CD4-positive, alpha-beta T cell treated with Interleukin-6 at 100 ng/mL for 8 hours (primary cell): ENCODE measurements at regions not wholly inside any gene's neighbourhood (a gene's known extent, or its start where the extent isn't known, plus 50 kb on each side); places are given as distances from the start of the nearest gene placed in this dataset.
A peak's percentile ranks its signal among the peaks of the same experiment; 100 is the strongest.

Experiments used
- DNase-seq: peaks from one replicate; pipeline ENCODE4 v3.0.0-alpha.2; 2020; ENCODE audit warnings: mixed read lengths, low spot score

GRCh38 chr6:90403489-90404381 is 107.1 kb upstream of the BACH2 start:
- no peak for DNase-seq

DNA sequence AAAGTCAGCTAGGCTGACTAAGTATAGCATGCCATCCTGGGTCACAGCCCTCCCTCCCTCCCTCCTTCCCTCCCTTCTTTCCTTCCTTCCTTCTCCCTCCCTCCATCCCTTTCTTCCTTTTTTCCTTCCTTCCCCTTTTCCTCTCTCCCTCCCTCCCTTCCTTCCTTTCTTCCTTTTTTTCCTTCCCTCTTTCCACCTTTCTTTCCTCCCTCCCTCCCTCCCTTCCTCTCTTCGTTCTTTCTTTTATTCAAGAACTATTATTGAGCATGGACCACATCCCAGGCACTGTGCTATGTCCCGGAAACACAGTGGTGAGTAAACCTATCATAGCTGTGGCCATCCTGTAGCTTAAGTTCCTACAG is 106.2 kb upstream of the BACH2 start:
- no peak for DNase-seq

DNA sequence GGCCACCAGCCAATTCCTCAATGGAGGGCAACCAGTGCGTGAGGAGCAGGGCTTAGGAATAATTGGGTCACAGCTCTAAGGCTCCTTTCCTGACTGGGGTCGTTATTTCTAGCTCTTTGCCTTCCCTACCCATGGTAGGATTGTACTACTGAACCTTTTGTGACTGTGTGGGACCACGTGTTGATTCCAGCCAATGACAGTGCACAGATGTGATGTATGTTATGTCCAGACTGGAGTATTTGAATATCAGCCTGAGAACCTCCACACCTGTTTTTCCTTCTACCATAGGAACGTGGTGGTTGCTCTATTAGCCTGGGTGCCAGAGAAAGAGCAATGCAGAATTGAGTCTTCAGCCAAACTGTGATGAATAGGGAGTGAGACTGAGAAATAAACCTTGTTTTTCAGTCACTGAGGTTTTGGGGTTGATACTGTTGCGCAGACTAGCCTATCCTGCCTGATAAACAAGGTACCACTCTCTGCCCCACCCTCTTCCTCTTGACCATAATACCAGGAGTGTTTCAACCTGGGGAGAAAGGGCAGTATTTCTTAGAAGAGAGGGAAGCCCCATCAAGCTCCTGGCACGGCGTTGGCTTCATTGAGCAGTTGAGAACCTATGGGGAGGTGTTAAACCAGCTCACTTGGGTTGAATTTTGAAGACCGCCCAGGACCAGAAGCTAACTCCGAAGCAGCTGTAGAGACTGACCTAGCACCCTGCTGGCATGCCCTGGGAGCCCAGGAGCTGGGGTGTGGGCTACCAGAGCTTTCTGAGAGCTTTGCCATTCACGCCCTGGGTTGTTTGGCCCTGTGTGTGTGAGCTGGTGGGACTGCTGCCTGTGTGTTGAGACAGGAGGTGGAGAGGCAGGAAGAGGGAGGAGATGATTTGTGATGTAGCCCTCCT is 105.5 kb upstream of the BACH2 start:
- DNase-seq, result peak; percentile 37

GRCh38 chr6:90399970-90400369 is 103.3 kb upstream of the BACH2 start:
- no peak for DNase-seq

- peak; percentile 86 for DNase-seq
Measured at GRCh38 chr6:90397929-90398674, 101.5 kb upstream of the BACH2 start.

GRCh38 chr6:90397047-90397446 is 100.4 kb upstream of the BACH2 start:
- DNase-seq, result no peak

GRCh38 chr6:90393232-90393884 is 96.7 kb upstream of the BACH2 start:
- DNase-seq, result peak; percentile 74

DNA sequence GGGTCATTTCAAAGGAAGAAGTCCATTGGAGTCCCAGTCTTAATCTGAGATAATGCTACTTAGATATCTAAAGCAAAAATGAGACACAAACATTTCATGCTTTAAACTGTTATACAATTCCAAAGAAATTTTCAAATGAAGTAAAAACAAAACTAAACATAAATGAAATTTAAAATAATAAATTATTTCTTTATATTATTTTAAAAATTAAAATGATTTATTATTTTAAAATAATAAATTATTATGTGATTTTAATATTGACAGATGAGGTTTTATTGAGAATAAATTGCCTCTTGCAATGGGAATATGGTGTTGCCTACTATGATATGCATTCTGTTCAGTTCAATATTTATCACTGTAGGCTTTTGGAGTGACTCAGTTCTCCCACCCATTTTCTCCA is 93.7 kb upstream of the BACH2 start:
- DNase-seq, result no peak

GRCh38 chr6:90388395-90388794 is 91.8 kb upstream of the BACH2 start:
- no peak for DNase-seq

DNA sequence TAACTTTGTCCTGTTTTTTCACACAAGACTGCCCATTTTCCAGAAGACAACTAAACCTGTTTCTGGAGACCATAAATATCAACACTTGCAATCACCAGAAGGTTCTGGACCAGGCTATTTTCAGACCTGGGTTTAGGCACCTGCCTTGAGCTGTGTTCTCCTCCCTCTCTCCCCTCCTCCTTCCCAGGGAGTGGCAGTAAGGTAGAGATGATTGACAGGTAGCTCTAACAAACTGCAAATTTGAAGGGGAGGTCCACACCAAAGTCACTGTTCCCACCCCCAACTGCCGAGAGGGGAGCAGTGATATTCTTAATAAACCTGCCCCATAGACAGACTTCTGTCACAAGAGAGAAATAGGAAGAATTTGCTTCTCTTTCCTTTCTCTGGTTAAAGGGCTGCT is 91.2 kb upstream of the BACH2 start:
- no peak for DNase-seq

DNA sequence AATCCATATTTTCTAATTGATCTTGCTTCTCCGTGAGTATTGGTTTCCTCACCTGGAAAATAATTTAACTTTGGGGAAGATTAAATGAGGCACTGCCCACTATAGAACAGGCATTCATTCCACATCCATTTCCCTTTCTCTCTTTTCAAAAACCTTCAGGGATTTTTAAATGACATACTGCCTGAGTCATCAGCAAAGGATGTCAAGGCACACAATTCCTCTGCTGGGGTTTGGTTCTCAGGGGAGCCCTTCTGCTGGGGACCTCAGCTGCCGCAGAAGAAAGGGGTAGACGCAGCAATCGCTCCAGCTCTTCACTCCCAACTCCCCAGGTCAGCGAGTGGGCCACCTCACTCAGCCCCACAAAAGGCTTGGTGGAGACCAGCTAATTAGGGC is 90.7 kb upstream of the BACH2 start:
- DNase-seq, result no peak

GRCh38 chr6:90386399-90387382 is 90.0 kb upstream of the BACH2 start:
- no peak for DNase-seq

- DNase-seq, result no peak
Measured at GRCh38 chr6:90385759-90386313, 89.2 kb upstream of the BACH2 start.

DNA sequence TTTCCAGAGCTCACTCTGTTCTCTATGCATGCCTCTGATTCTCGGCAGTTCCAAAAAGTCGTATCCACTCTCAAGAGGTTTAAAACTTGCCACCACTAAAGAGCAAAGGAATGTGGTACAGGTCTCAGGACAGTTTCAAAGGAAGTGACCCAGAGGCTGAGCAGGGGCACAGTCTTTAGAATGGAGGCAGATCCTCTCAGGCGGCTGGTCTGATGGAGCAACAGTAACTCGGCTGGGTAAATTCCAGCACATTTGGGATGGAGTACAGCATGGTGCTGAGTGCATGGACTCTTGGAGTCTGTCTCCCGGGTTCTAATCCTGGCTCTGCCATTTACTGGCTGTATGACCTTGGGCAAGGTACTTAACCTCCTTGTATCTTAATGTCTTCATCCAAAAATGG is 88.1 kb upstream of the BACH2 start:
- DNase-seq, result no peak

GRCh38 chr6:90383196-90383822 is 86.7 kb upstream of the BACH2 start:
- DNase-seq, result no peak

GRCh38 chr6:90382760-90383159 is 86.1 kb upstream of the BACH2 start:
- DNase-seq, result no peak

GRCh38 chr6:90375681-90376439 is 79.2 kb upstream of the BACH2 start:
- DNase-seq, result no peak

- no peak for DNase-seq
Measured at GRCh38 chr6:90374201-90374600, 77.6 kb upstream of the BACH2 start.

DNA sequence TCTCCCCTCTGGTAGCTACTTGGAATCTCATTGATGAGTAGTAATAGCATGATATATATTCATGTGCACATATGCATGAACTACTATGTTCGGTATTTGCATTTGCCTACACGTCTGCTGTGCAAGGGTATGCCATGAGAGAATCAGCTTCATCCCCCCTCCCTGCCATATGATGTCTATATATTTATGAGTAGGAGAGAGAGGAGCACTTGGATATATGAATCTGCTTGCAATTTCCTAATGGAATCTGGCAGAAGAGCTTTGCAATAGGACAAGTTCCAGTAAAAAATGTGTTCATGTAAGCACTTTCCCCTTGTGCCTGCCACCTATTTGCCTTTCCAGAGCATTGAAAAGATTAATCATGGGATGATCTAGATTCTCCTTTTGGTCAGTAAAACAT is 76.2 kb upstream of the BACH2 start:
- no peak for DNase-seq
